Activated T-helper 9 cell treated with anti-CD3 and anti-CD28 coated beads, Interleukin-2, amount 50 U/mL, for 16 hours (primary cell): ENCODE measurements at regions not wholly inside any gene's neighbourhood (a gene's known extent, or its start where the extent isn't known, plus 50 kb on each side); places are given as distances from the start of the nearest gene placed in this dataset.
"Not testable (repeated sequence)": the region's sequence is repeated elsewhere in the genome, so short reads cannot be mapped to it uniquely, and the experiment has no call there.

Experiments used
- DNase-seq: peaks from one replicate; pipeline ENCODE4 v3.0.0-alpha.2; 2020; ENCODE audit warnings: low read depth

- DNase-seq = no peak
Observed at GRCh38 chr5:175347027-175347426, 97.0 kb downstream of the DRD1 start.

GRCh38 chr5:175344331-175345195, 99.4 kb downstream of the DRD1 start:
- DNase-seq = no peak

- no peak for DNase-seq
Observed at GRCh38 chr5:175343308-175343707, 100.7 kb downstream of the DRD1 start.

- DNase-seq = no peak
Observed at GRCh38 chr5:175340180-175340579, 103.8 kb downstream of the DRD1 start.

- no peak for DNase-seq
Observed at GRCh38 chr5:175337680-175338079, 106.3 kb downstream of the DRD1 start.

GRCh38 chr5:175336781-175337180, 107.2 kb downstream of the DRD1 start:
- no peak for DNase-seq

- no peak for DNase-seq
Observed at GRCh38 chr5:175335691-175336090, 108.3 kb downstream of the DRD1 start.

- DNase-seq = not testable (repeated sequence)
Observed at GRCh38 chr5:175331173-175332036, 112.6 kb downstream of the DRD1 start.

GRCh38 chr5:175329976-175330375, 114.0 kb downstream of the DRD1 start:
- no peak for DNase-seq

- DNase-seq = no peak
Observed at GRCh38 chr5:175328687-175329086, 115.3 kb downstream of the DRD1 start.

GRCh38 chr5:175328176-175328575, 115.8 kb downstream of the DRD1 start:
- no peak for DNase-seq

- no peak for DNase-seq
Observed at GRCh38 chr5:175325681-175326080, 118.3 kb downstream of the DRD1 start.

GRCh38 chr5:175321927-175322532, 122.0 kb downstream of the DRD1 start:
- no peak for DNase-seq

GRCh38 chr5:175319199-175319598, 124.8 kb downstream of the DRD1 start:
- DNase-seq = no peak

- no peak for DNase-seq
Observed at GRCh38 chr5:175317872-175318271, 126.1 kb downstream of the DRD1 start.

GRCh38 chr5:175309218-175309810, 134.7 kb downstream of the DRD1 start:
- no peak for DNase-seq

- no peak for DNase-seq
Observed at GRCh38 chr5:175308701-175309100, 135.3 kb downstream of the DRD1 start.

- DNase-seq = no peak
Observed at GRCh38 chr5:175306381-175306780, 137.6 kb downstream of the DRD1 start.

GRCh38 chr5:175305251-175305650, 138.7 kb downstream of the DRD1 start:
- DNase-seq = no peak

- no peak for DNase-seq
Observed at GRCh38 chr5:175290379-175290778, 153.6 kb downstream of the DRD1 start.

GRCh38 chr5:175288048-175288621, 155.8 kb downstream of the DRD1 start:
- no peak for DNase-seq

- DNase-seq = no peak
Observed at GRCh38 chr5:175286981-175287380, 157.0 kb downstream of the DRD1 start.
